ENCODE measurements at regions not wholly inside any gene's neighbourhood (a gene's known extent, or its start where the extent isn't known, plus 50 kb on each side); places are given as distances from the start of the nearest gene placed in this dataset.

DNA sequence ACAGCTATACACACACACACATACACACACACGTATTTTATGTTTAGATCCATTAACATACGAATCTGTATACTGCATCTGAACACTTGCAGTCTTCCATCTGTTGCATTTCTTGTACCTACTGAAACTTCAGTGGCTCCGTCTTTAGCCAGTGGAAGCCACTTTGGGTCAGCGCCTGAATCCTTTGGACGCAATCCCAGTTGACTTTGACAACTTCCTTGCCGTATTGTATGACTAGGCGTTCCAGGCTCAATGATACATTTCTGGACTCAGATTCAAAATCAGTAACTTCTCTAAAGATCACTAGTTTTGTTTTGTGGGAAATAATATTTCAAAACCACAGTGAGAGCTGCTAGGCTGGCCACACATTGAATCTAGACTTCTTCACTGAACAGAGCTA, 101.5 kb upstream of the GPC1 start:
- Histone ChIP-seq H3K4me3 (no peak overlapping the region), H3K27ac (no peak overlapping the region), H3K27me3 (no peaks in the 10 kb centered on the region), H3K4me1 (no peaks in the 10 kb centered on the region), H3K36me3 (no peaks in the 10 kb centered on the region), H3K9me3 (peaks cover 0 to 4% of the 10 kb centered on the region in 2 donors)
- intact Hi-C loops (cut with DNase I): no loop called here
- peak in 1 of 2 donors; percentile 37 for DNase-seq (ENCODE audit: low spot score in 2 of 2)
- no peak for TF ChIP-seq CTCF (IDR thresholded peaks at IDR 0.05)

- intact Hi-C loops (cut with DNase I): no loop called here
Measured at GRCh38 chr2:240335061-240335460, 100.4 kb upstream of the GPC1 start.

GRCh38 chr2:240336820-240337427, 98.5 kb upstream of the GPC1 start:
- no peak overlapping the region for H3K27ac ChIP-seq
- TF ChIP-seq CTCF (IDR thresholded peaks at IDR 0.05): no peak
- intact Hi-C loops (cut with DNase I): no loop called here
- H3K36me3 ChIP-seq: no peaks in the 10 kb centered on the region
- no peaks in the 10 kb centered on the region for H3K4me1 ChIP-seq
- H3K4me3 ChIP-seq: no peak overlapping the region
- no peaks in the 10 kb centered on the region for H3K27me3 ChIP-seq
- DNase-seq (ENCODE audit: low spot score in 2 of 2): peak in 1 of 2 donors; percentile 28
- H3K9me3 ChIP-seq: no peaks in the 10 kb centered on the region

More at GRCh38 chr2:240335061-240335460, 100.4 kb upstream of the GPC1 start:
- Histone ChIP-seq H3K9me3 (peaks cover 0 to 4% of the 10 kb centered on the region in 2 donors), H3K27ac (no peak overlapping the region), H3K4me3 (no peak overlapping the region), H3K27me3 (no peaks in the 10 kb centered on the region), H3K36me3 (no peaks in the 10 kb centered on the region), H3K4me1 (no peaks in the 10 kb centered on the region)
- TF ChIP-seq CTCF (IDR thresholded peaks at IDR 0.05): no peak
- no peak for DNase-seq (ENCODE audit: low spot score in 2 of 2)

DNA sequence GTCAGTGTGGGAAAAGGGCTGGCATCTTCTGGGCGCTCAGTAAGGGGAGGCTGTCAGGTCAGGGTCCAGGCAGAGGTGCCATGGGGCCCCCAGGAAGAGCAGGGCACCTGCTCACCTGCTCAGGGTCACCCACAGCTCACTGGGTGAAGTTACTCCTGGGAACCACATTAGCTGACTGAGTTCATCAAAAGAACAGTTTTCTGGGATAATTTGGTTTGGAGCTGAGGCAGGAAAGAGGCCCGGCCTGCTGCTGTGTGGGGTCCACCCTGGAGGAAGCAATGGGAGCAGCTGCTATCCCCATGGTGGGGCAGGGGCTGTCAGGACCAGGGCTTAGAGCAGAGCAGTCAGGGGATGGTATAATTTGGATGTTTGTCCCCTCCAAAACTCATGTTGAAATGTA, 97.2 kb upstream of the GPC1 start:
- Histone ChIP-seq H3K4me3 (no peak overlapping the region), H3K27ac (no peak overlapping the region), H3K36me3 (no peaks in the 10 kb centered on the region), H3K27me3 (no peaks in the 10 kb centered on the region), H3K9me3 (no peaks in the 10 kb centered on the region), H3K4me1 (no peaks in the 10 kb centered on the region)
- peak in 1 of 2 donors; percentile 31 for DNase-seq (ENCODE audit: low spot score in 2 of 2)
- no peak for TF ChIP-seq CTCF (IDR thresholded peaks at IDR 0.05)
- intact Hi-C loops (cut with DNase I): no loop called here

DNA sequence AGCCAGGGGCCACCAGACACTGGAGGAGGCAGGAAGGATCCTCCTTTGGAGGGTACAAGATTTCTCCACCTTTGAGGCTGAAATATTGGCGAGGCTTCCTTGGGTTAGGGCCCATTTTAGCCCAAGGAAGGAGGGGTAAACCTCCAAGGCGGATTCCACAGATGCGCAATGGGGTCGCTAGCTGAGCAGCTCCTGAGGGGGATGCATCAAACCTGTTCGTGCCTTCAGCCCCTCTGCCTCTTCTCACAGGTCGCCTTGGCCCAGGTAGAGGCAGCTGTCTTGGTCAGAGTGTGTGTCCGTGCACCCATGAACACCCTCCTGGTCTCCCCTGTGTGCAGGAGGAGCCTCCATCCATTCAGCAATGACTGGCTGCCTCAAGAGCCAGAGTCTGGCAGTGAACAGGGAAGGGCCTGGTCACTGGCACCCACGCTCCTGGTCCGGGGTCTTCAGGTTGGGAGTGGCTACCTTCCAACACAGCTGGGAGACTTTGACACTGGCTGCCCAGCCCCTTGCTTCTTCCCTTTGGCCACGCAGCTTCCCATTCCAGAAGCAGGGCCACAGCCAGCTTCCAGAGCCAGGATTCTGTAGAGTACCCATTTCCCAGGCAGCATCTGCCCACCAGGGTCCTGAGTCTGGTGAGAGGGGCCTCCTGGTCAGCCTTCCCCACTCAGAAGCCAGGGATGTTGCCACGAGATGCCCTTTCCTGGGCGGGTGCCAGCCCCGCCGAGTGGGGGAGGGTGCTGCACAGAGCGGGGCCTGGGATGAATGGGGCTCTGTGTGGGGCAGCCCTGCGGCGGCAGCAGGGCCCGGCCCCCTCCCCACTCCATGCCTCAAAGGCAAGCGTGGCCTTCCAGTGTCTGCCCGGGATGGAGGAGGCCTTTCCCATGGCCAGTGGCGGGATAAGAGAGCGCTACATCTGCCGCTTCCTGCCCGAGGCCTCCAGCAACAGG, 95.8 kb upstream of the GPC1 start:
- H3K27ac ChIP-seq: no peak overlapping the region

More for the DNA sequence above, 95.8 kb upstream of the GPC1 start:
- no peak for TF ChIP-seq CTCF (IDR thresholded peaks at IDR 0.05)
- Histone ChIP-seq H3K36me3 (no peaks in the 10 kb centered on the region), H3K4me1 (no peaks in the 10 kb centered on the region), H3K9me3 (no peaks in the 10 kb centered on the region), H3K27me3 (no peaks in the 10 kb centered on the region), H3K4me3 (no peak overlapping the region)
- intact Hi-C loops (cut with DNase I): no loop called here
- DNase-seq (ENCODE audit: low spot score in 2 of 2): peak in 1 of 2 donors; percentile 31

All from ascending aorta (tissue), 2 donors.